GM10266 (cell line): ENCODE measurements at regions not wholly inside any gene's neighbourhood (a gene's known extent, or its start where the extent isn't known, plus 50 kb on each side); places are given as distances from the start of the nearest gene placed in this dataset.

Experiments
- DNase-seq: peaks from one replicate; pipeline ENCODE4 v3.0.0; 2012; ENCODE audit errors: extremely low spot score
- CTCF ChIP-seq: IDR thresholded peaks from 2 replicates; pipeline ENCODE4 v1.5.1; 2012; ENCODE audit warnings: mild to moderate bottlenecking, low read depth; ENCODE audit not compliant: control insufficient read depth, insufficient read depth; ENCODE audit errors: missing control alignments

- no peak for TF ChIP-seq CTCF
Observed at GRCh38 chr1:87539147-87539546, 210.5 kb downstream of the LMO4 start.

GRCh38 chr1:87542697-87543096 is 214.0 kb downstream of the LMO4 start:
- TF ChIP-seq CTCF: no peak
- no peak for DNase-seq

More at GRCh38 chr1:87539147-87539546, 210.5 kb downstream of the LMO4 start:
- no peak for DNase-seq

GRCh38 chr1:87549738-87550137 is 221.1 kb downstream of the LMO4 start:
- no peak for TF ChIP-seq CTCF
- no peak for DNase-seq

- no peak for TF ChIP-seq CTCF
- no peak for DNase-seq
Observed at GRCh38 chr1:87553511-87553910, 224.8 kb downstream of the LMO4 start.

GRCh38 chr1:87555366-87555765 is 226.7 kb downstream of the LMO4 start:
- DNase-seq: no peak
- no peak for TF ChIP-seq CTCF

GRCh38 chr1:87556326-87556725 is 227.6 kb downstream of the LMO4 start:
- no peak for DNase-seq

GRCh38 chr1:87558921-87559320 is 230.2 kb downstream of the LMO4 start:
- TF ChIP-seq CTCF: no peak
- DNase-seq: no peak

More at GRCh38 chr1:87556326-87556725, 227.6 kb downstream of the LMO4 start:
- TF ChIP-seq CTCF: no peak

GRCh38 chr1:87560137-87560536 is 231.5 kb downstream of the LMO4 start:
- no peak for TF ChIP-seq CTCF
- no peak for DNase-seq
